Activated T-cell treated with anti-CD3 and anti-CD28 coated beads, Interleukin-2, amount 50 U/mL, for 24 hours (primary cell): ENCODE measurements at regions not wholly inside any gene's neighbourhood (a gene's known extent, or its start where the extent isn't known, plus 50 kb on each side); places are given as distances from the start of the nearest gene placed in this dataset.

Experiments used
- DNase-seq: peaks from one replicate; pipeline ENCODE4 v3.0.0-alpha.2; 2020
- H3K27ac Mint-ChIP-seq: 2 replicates; pipeline ENCODE4 v1.8.0; 2020; ENCODE audit warnings: mild to moderate bottlenecking, mixed read lengths
- H3K27me3 Mint-ChIP-seq: 2 replicates; pipeline ENCODE4 v1.8.0; 2020; ENCODE audit warnings: mixed read lengths
- H3K36me3 Mint-ChIP-seq: 2 replicates; pipeline ENCODE4 v1.8.0; 2020; ENCODE audit warnings: low read depth, mixed read lengths
- H3K4me1 Mint-ChIP-seq: 2 replicates; pipeline ENCODE4 v1.8.0; 2020; ENCODE audit warnings: low read depth, mixed read lengths
- H3K4me3 Mint-ChIP-seq: 2 replicates; pipeline ENCODE4 v1.8.0; 2020; ENCODE audit warnings: mild to moderate bottlenecking, moderate library complexity, mixed read lengths
- H3K9me3 Mint-ChIP-seq: 2 replicates; pipeline ENCODE4 v1.8.0; 2020; ENCODE audit warnings: mixed read lengths

- Mint-ChIP-seq H3K27me3 (no peaks in the 10 kb centered on the region), H3K27ac (no peak overlapping the region), H3K9me3 (no peaks in the 10 kb centered on the region), H3K4me3 (no peak overlapping the region), H3K36me3 (no peaks in the 10 kb centered on the region), H3K4me1 (no peaks in the 10 kb centered on the region)
- no peak for DNase-seq
Observed at GRCh38 chr1:82258887-82259286, 458.2 kb downstream of the ADGRL2 start.

GRCh38 chr1:82246050-82246449 lies 445.3 kb downstream of the ADGRL2 start:
- no peak for DNase-seq
- peaks cover 5% of the 10 kb centered on the region for H3K9me3 Mint-ChIP-seq

GRCh38 chr1:82245345-82246014 lies 444.7 kb downstream of the ADGRL2 start:
- Mint-ChIP-seq H3K27me3 (no peaks in the 10 kb centered on the region), H3K4me3 (no peak overlapping the region), H3K27ac (no peak overlapping the region), H3K4me1 (no peaks in the 10 kb centered on the region), H3K36me3 (no peaks in the 10 kb centered on the region), H3K9me3 (peaks cover 5% of the 10 kb centered on the region)
- no peak for DNase-seq

More at GRCh38 chr1:82246050-82246449, 445.3 kb downstream of the ADGRL2 start:
- Mint-ChIP-seq H3K4me3 (no peak overlapping the region), H3K4me1 (no peaks in the 10 kb centered on the region), H3K27me3 (no peaks in the 10 kb centered on the region), H3K36me3 (no peaks in the 10 kb centered on the region), H3K27ac (no peak overlapping the region)

DNA sequence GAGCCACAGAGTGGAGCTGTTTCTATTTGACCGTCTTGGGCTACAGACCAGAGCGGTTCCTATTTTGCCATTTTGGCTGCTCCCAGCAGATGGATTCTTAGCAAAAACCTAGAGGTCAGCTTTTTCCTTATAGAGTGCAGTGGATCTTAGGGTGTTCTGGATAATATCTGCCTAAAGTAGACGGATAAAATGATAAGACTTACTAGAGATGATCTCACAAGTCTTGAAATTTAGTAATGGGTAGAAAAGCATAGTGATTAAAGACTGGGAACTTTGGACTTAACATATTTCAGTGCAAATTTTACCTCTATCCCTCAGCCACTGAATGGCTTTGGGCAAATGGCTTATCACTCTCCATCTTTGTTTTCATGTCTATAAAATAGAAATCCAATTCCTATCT lies 439.8 kb downstream of the ADGRL2 start:
- Mint-ChIP-seq H3K4me3 (no peak overlapping the region), H3K4me1 (no peaks in the 10 kb centered on the region), H3K27ac (no peak overlapping the region), H3K9me3 (no peaks in the 10 kb centered on the region), H3K27me3 (no peaks in the 10 kb centered on the region), H3K36me3 (no peaks in the 10 kb centered on the region)
- no peak for DNase-seq

- H3K9me3 Mint-ChIP-seq = peaks cover 3% of the 10 kb centered on the region
- no peak overlapping the region for H3K4me3 Mint-ChIP-seq
- no peak overlapping the region for H3K27ac Mint-ChIP-seq
- no peak for DNase-seq
- H3K4me1 Mint-ChIP-seq = no peaks in the 10 kb centered on the region
- no peaks in the 10 kb centered on the region for H3K36me3 Mint-ChIP-seq
- H3K27me3 Mint-ChIP-seq = no peaks in the 10 kb centered on the region
Observed at GRCh38 chr1:82230667-82231066, 429.9 kb downstream of the ADGRL2 start.

DNA sequence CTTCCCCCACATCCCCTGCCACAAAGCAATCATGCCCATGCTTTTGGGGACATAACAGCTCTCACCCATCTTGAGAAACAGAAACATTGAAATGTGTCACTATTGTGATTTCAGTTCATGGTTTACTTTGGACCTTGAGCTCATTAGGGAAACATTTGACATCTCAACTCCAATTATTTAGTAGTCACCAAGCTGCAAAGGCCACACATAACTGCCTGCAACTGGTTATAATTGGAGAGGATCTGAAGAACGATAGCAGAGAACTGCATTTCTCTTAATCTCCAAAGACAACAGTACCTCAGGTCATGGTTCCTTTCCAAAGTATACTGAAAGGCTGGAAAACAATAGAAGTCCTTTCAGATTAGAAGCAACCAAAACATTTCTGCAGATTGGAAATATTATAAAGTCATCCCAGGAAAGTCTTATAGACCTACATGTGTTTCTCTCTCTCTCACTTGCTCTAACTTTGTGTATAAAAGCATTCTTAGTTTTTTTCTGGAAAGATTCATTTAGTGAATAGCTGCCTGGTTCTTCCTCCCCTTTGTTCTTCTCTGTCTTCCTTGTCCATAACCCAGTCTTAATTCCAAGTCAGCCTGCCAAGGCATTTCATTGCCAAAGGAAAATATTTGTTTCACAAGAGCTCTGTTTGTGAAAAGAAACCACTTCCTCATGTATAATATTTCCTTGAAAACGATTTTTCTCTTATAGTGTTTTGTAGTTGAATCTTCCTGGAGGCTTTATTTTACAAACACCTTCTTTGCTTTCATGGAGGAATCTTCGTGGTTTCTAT lies 426.8 kb downstream of the ADGRL2 start:
- Mint-ChIP-seq H3K4me3 (no peak overlapping the region), H3K9me3 (peaks cover 3% of the 10 kb centered on the region), H3K27ac (no peak overlapping the region), H3K27me3 (no peaks in the 10 kb centered on the region), H3K36me3 (no peaks in the 10 kb centered on the region), H3K4me1 (no peaks in the 10 kb centered on the region)
- no peak for DNase-seq

DNA sequence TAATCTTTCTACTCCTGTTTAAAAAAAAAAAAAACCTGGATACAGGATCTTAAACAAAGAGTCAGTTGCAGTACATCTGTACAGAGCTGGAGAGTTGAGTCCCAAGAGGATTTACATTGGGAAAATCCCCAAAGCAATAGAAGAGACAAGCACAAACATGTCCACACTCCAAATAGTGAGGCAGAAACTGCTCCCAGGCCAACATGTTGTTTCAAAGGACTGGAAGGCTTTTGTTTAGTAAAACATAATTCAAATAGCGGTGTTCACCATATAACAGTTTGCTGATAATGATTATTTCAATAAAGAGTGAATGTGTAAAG lies 425.4 kb downstream of the ADGRL2 start:
- H3K27ac Mint-ChIP-seq = no peak overlapping the region
- DNase-seq = no peak
- H3K36me3 Mint-ChIP-seq = no peaks in the 10 kb centered on the region
- H3K4me3 Mint-ChIP-seq = no peak overlapping the region
- no peaks in the 10 kb centered on the region for H3K4me1 Mint-ChIP-seq
- H3K27me3 Mint-ChIP-seq = no peaks in the 10 kb centered on the region
- H3K9me3 Mint-ChIP-seq = no peaks in the 10 kb centered on the region

DNA sequence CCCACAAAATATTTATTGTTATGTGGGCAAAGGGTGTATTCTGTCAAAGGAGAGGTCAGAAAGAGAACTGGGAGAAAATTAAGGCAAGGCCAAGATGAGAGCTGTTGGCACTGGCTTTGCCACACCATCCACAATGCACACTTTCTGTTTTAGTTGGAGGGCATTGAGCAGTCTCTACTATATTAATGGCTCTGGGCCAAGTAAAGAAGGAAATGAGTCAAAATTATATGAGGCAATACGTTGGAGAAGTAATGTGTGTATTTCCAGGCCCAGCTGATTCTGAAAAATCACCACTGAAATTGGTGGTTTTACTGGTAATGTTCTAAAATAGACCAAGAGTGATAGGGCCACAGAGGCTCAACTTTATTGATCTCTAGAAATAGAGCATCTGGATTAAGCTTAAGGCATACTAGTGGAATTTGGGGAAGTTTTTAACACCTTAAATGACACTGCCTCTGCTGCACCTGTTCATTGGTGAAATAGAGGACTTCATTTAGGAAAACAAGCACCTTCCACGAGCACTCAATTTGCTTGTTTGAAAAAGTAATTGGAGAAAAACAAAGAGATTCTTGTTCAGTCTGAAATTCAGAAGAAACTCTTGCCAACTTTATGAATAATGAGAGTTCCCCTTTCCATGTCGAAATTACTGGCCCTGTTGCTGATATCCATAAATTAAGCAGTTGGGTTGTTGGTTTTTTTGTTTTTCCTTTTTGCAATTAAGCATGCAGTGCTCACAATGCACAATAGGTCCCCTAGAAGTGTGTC lies 424.9 kb downstream of the ADGRL2 start:
- DNase-seq = no peak
- no peaks in the 10 kb centered on the region for H3K4me1 Mint-ChIP-seq
- no peak overlapping the region for H3K4me3 Mint-ChIP-seq
- H3K27me3 Mint-ChIP-seq = no peaks in the 10 kb centered on the region
- H3K36me3 Mint-ChIP-seq = no peaks in the 10 kb centered on the region
- H3K27ac Mint-ChIP-seq = no peak overlapping the region
- no peaks in the 10 kb centered on the region for H3K9me3 Mint-ChIP-seq

DNA sequence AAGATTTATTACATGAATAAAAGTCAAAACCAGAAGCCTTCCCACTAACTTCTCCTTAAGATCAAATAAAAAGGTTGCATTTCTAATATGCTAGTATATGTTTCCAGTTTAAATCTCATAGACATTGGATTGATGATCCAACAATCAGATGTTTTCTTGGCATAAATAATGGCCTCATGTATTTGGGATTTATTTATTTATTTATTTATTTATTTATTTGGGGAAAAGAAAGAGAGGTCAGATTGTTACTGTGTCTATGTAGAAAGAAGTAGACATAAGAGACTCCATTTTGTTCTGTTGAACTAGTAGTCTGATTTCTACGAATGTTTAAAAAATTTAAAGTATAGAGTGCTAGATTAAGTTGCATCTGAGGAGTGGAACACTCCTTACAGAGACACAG lies 422.4 kb downstream of the ADGRL2 start:
- H3K27me3 Mint-ChIP-seq = no peaks in the 10 kb centered on the region
- H3K9me3 Mint-ChIP-seq = no peaks in the 10 kb centered on the region
- no peak overlapping the region for H3K4me3 Mint-ChIP-seq
- no peaks in the 10 kb centered on the region for H3K4me1 Mint-ChIP-seq
- no peak overlapping the region for H3K27ac Mint-ChIP-seq
- DNase-seq = no peak
- no peaks in the 10 kb centered on the region for H3K36me3 Mint-ChIP-seq

DNA sequence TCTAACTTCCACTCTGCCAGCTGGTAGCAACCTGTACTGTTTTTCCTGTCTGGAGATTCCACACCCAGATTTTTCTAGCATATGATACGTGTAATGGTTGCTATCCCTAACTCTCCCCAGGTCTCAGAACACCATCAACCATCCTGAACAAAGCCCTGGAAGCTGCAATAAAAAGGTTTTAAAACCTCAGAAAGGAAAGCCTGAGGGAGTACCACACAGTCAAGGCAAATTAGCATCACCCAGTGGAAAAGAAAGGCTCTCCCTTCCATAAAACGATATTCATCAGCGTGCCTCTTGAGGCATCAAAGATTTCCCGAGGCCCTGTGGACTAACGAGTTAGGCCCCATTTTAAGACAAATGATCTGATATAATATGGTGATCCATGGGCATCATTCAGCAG lies 421.0 kb downstream of the ADGRL2 start:
- Mint-ChIP-seq H3K4me3 (no peak overlapping the region), H3K27me3 (no peaks in the 10 kb centered on the region), H3K4me1 (no peaks in the 10 kb centered on the region), H3K9me3 (no peaks in the 10 kb centered on the region), H3K36me3 (no peaks in the 10 kb centered on the region), H3K27ac (no peak overlapping the region)
- no peak for DNase-seq

- DNase-seq = no peak
- no peaks in the 10 kb centered on the region for H3K9me3 Mint-ChIP-seq
- no peaks in the 10 kb centered on the region for H3K36me3 Mint-ChIP-seq
- H3K4me1 Mint-ChIP-seq = no peaks in the 10 kb centered on the region
- H3K27ac Mint-ChIP-seq = no peak overlapping the region
- H3K27me3 Mint-ChIP-seq = no peaks in the 10 kb centered on the region
- H3K4me3 Mint-ChIP-seq = no peak overlapping the region
Observed at GRCh38 chr1:82220754-82221153, 420.0 kb downstream of the ADGRL2 start.

GRCh38 chr1:82219841-82220240 lies 419.1 kb downstream of the ADGRL2 start:
- H3K27ac Mint-ChIP-seq = no peak overlapping the region
- H3K36me3 Mint-ChIP-seq = no peaks in the 10 kb centered on the region
- no peaks in the 10 kb centered on the region for H3K27me3 Mint-ChIP-seq
- H3K4me3 Mint-ChIP-seq = no peak overlapping the region
- H3K4me1 Mint-ChIP-seq = no peaks in the 10 kb centered on the region
- H3K9me3 Mint-ChIP-seq = no peaks in the 10 kb centered on the region
- no peak for DNase-seq

DNA sequence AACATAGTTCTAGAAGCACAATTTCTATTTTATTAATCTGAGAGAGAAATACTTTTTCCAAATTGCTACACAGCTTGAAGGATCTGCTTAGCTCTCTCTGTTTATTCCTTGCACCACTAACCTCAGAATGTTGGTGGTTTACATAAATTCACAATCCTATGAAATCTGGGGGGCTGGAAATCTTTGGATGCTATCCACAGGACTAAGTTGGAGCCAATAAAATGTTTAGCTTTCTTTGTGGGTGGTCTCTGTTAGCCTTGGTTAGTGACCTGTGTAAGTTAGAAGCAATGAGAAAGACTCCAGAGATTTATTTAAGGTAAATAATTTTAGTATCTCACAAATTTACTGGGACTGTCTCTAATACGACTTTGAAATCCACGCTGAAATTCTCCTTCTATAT lies 418.1 kb downstream of the ADGRL2 start:
- no peaks in the 10 kb centered on the region for H3K27me3 Mint-ChIP-seq
- H3K36me3 Mint-ChIP-seq = no peaks in the 10 kb centered on the region
- no peak overlapping the region for H3K4me3 Mint-ChIP-seq
- DNase-seq = no peak
- no peaks in the 10 kb centered on the region for H3K9me3 Mint-ChIP-seq
- H3K27ac Mint-ChIP-seq = no peak overlapping the region
- H3K4me1 Mint-ChIP-seq = no peaks in the 10 kb centered on the region

DNA sequence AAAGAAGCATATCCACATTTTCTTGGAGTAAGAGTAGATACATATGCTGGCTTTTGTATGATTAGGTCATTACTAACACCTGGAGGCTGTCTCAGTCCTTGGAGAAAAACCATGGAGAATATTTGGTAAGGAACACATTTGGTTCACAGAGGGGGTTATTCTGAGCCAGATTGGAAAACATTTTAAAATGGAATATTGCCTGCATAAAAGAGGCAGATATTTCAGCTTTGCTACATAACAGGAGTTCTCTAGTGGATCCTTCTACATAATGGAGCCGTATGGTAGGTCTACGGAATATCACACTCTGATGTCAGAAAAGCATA lies 415.1 kb downstream of the ADGRL2 start:
- no peaks in the 10 kb centered on the region for H3K4me1 Mint-ChIP-seq
- no peaks in the 10 kb centered on the region for H3K9me3 Mint-ChIP-seq
- DNase-seq = no peak
- no peak overlapping the region for H3K4me3 Mint-ChIP-seq
- H3K27me3 Mint-ChIP-seq = no peaks in the 10 kb centered on the region
- no peaks in the 10 kb centered on the region for H3K36me3 Mint-ChIP-seq
- no peak overlapping the region for H3K27ac Mint-ChIP-seq
